Activated CD4-positive, alpha-beta T cell treated with anti-CD3 and anti-CD28 coated beads, Interleukin-2, Interleukin-4, amounts not matched to agents 100 ng/mL and 50 ng/mL, durations not matched to agents 16 hours and 8 hours (primary cell): ENCODE measurements at regions not wholly inside any gene's neighbourhood (a gene's known extent, or its start where the extent isn't known, plus 50 kb on each side); places are given as distances from the start of the nearest gene placed in this dataset.

ENCODE experiments used
- DNase-seq: peaks from one replicate; pipeline ENCODE4 v3.0.0-alpha.2; 2020; ENCODE audit warnings: low spot score

DNA sequence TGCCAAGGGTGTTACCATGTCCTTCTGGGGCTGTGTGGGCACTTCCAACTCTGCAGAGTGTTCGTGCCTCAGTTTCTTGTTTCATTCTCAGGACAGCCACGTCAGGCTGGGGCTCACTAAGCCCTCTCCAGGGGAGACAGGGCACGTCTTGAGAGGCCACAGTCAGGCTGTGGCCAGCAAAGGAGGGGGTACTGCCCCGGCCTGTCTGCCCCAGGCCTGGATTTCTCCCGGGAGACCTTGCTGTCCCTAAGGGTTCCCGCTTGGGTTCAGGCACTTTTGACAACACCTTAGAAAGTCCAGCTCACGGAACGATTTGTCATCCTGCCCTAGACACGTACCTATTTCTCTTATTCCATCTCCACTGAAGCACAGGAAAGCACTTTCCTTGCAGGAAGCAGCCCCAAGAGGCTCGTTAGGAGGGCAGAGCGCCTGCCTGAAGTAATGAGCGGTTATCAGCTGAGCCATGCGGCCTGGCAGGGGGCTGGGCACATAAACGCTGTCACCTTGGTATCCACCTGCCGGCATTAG, 290.4 kb upstream of the RTL1 start:
- DNase-seq, result no peak

DNA sequence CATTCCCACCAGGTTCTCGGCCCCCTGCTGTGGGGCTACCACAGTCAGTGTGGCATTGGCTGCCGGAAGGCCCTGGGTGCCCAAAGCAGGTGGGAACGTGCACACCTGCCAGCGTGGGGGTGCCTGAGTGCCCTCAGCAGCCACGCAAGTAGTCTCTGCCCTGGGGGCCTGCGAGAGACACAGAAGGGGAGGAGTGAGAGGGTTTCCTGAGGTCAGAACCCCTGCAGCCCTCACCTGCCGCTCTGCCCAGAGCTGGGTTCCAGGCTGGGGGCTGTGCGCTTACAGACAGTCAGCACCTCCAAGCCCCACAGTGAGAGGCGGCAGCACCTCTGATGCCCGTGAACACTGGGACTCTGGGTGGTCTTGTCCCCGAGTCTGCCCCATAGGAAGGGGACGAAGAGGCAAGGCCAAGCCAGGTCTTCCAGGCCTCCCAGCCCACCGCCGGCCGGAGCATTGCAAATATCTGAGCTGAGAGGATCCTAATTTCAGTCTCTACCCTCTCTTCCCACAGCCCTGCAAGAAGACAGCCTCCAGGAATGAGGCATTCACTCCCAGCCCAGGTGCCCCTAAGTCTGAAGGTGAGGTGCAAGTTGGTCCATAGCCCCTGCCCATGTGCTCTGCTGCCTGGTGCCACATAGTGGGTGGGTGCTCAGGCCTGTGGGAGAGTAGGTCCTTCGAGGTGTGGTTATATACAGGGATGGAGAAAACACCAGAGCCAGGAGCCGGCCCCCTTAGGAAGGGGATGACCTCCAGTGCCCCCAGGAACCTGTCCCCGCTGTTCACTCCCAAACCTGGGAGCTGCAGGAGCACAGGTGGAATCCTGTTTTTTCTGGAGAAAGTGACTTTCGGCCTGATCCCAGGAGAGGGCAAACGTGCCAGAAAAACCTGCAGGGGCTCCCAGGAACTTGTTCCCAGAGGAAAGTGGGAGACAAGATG, 291.1 kb upstream of the RTL1 start:
- no peak for DNase-seq

- DNase-seq, result no peak
Observed at GRCh38 chr14:101195309-101195901, 291.9 kb upstream of the RTL1 start.

DNA sequence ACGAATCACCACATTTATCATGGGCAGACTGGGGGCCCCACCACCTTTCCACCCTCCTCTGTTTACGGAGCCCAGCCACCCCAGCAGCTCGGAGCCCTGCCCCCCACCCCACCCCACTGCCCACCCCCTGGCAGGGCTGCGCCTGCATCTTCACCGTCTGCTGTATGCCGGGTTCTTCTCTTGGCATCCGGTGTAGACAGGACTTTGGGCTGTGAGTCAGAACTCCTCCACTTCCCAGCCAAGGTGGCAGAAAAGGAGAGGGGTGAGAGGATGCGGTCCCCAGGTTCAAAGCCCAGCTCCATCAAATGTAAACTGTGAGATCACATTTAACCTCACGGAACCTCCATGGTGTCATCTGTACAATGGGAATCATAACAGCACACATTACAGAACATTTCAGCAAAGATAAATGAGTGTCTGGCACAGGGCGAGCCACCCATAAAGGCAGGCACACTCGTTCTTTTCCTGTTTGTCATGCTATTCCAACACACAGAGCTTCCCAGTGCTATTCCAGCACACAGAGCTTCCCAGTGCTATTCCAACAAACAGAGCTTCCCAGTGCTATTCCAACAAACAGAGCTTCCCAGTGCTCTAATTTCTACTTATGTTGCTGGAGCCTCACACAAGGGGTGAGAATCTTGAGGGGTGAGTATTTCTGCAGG, 292.7 kb upstream of the RTL1 start:
- no peak for DNase-seq

DNA sequence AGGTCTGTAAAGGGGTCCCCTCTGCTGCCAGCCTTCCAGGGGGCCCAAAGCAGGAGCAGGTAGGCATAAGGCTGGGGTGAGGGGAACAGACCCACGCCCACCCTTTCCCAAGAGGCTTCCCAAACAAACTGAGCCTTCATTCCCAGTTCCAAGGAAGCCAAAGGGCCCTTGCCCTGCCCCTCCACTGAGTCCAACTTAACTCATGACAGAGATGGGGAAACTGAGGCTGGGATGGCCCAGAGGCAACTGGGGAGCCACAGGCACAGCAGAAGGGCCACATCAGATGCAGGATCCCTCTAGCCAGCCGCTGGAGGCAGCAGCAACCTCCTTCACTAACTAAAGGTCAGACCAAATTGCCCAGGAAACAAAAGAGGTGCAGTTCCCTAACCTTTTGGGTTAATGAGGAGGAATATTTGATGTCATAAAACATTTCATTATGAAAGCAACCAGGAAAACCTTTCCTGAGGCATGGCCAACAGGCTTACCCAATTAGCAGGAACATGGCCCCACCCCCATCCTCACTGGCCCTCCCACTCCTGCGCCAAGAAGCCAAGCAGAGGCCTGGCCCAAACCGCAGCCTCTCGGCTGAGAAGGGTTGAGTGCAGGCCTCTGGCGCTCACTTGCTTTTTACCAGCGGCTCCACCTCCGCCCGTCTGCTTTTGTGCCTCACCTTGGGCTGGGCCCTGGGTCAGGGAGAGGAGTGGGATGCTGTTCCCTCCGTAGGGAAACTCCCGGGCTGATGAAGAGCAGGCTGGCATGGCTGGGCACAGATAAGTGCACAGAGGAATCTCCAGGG, 293.5 kb upstream of the RTL1 start:
- no peak for DNase-seq

- no peak for DNase-seq
Observed at GRCh38 chr14:101197595-101198397, 294.3 kb upstream of the RTL1 start.

DNA sequence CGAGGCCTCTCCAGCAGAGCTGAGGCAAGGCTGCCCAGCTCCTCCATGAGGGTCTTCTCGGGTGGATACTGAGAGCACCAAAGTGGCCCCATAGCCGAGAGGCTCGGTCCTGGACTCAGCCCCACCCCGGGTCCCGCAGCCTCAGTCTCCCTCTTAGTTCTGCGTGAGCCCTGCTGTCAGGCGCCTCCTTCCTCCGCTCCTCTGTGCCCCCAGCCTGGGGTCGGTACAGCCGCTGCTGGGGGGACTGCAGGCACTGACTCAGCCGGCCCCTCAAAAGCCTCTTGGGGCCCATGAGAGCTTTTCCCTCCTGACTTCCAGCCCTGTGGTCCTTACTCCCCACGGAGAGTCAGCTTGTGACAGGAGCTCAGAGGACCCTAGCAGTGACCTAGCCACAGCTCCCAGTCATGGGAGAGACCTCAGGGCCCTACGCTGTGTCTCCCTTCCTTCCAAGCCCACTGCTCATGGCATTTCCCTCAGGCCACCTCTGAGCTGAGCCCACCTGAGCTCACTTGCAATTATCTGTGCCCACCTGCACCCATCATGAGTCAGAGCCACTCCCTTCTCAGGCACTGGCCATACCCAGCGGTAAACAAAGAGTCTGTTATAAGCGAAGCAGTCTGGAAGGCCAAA, 295.0 kb upstream of the RTL1 start:
- no peak for DNase-seq

GRCh38 chr14:101199028-101199770, 295.7 kb upstream of the RTL1 start:
- DNase-seq, result no peak

DNA sequence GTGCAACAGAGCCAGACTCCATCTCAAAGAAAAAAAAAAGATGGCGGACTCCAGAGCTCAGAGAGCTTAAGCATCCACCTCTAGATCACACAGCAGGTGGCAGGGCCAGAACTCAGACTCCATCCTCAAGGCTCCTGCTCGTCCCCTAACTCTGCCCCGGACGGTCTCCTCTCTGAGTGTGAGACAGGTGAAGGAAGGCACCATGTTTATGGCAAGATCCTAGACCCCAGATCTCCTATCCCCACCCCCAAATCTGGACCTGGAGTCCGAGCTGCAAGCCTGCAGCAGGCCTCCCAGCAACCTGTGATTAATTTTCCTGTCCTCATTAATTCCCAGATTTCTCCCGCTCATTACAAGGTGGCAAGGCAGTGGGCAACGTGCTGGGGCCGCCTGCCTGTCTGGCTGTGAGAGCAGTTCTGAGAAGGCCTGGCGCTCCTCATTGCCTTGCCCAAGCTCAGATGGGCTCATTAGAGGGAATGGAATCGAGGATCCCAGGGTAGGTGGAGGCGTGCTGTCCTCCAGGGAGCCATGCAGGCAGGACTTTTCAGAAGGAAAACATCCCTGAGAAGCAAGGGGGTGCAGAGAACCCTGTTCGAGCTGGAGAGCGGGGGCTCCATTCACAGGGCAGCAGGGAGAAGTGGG, 296.6 kb upstream of the RTL1 start:
- no peak for DNase-seq

DNA sequence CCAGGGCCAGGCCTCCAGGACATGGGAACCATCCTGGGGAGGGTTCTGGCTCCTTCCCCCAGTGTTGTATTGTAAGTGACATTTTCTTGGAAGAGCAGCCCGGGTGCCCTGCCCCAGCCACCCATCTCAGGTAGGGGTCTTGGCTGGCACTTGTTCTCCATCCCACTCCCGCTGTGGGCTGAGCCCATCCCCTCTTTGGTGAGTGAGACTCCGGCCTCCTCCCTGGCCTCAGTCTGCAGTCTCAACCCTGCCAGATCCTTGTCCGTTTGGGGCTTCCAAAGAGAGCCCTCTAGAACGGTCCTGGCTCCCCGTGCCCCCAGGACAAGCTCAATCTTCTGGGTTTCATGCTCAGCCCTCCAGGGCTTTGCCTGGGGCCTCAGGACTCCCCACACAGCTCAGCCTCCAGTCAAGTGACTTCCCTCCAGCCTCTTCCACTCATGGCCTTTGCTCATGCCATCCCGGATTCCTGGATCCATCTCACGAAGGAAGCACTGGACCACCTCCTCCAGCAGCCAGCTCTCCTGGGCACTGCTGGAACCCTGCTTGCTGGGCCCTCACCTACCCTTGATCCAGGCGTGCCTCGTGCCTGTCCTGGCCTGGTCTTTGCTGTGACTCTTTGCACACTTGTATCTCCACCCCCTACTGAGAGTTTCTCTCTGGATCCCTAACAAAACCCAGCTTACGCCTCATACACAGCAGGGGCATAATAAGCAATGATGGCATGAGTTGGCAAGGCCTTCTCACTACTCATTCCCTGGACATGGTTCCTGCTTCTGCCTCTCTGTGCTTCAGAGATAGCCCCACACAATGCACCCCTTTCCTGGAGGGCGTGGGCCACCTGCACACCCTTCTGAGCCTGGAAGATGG, 297.4 kb upstream of the RTL1 start:
- DNase-seq, result no peak

DNA sequence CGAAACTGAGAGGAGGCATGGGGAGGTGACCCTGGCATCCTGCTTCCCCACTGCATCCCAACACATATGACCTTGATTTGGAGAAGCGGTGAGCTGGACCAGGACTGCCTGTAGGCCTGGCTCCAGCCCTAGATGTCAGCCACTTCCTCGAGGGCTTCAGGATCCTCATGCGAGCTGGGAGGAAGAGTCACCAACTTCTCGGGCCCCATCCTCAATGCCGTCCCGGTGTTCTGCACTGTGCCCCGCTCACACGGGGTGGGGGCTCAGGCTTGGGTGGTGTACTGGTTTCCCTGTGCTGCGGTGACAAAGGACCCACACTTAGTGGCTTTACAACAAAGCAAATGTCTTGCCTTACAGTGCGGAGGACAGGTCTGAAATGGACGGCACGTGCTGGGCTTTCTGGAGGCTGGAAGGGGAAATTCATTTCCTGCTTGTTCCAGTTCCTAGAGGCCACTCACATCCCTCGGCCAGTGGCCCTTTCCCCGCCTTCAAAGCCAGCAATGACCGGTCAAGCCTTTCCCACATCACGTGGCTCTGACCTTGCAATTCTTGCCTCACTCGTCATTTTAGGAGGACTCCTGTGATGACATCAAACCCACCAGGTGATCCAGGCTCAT, 298.1 kb upstream of the RTL1 start:
- DNase-seq, result no peak

GRCh38 chr14:101202627-101203404, 299.3 kb upstream of the RTL1 start:
- no peak for DNase-seq

GRCh38 chr14:101206556-101206955, 303.0 kb upstream of the RTL1 start:
- no peak for DNase-seq

DNA sequence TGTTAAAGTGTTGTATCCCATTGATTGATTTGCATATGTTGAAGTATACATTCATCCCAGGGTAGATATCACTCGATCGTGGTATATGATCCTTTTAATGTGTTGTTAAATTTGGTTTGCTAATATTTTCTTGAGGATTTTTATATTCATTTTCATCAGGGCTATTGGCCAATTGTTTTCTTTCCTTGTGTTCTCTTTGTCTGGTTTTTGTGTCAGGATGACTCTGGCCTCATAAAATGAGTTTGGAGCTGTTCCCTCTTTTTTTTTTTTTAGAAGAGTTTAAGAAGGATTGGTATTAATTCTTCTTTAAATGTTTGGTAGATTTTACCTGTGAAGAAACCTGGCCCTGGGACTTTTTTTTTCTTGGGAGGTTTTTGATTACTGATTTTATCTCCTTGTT, 303.5 kb upstream of the RTL1 start:
- no peak for DNase-seq

DNA sequence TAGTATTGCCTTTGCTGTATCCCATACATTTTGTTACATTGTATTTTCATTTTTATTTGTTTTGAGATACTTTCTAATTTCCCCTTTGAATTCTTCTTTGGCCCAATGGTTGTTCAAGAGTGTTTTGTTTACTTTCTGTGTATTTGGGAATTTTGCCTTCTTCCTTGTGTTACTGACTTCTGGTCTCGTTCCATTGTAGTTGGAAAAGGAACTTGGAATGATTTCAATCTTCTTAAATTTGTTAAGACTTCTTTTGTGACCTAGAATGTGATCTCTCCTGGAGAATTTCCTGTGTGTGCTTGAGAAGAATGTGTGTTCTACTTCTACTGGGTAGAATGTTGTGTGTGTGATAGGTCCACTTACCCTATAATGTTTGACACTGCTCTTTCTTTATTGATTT, 304.4 kb upstream of the RTL1 start:
- no peak for DNase-seq

DNA sequence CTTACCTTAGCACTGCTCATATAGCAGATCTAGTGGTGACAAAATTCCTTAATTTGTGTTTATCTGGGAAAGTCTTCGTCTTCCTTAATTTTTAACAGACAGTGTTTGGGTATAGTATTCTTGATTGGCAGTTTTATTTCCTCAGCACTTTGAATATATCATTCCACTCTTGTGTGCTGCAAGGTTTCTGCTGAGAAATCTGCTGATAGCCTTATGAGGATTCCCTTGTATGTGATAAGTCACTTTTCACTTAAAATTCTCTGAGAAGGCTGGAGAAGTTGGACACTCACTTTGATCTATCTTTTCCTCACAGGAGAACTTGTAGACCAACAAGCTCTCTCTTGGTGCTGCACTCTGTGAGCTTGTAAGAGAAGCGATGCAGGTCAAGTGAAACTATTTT, 306.1 kb upstream of the RTL1 start:
- DNase-seq, result no peak

DNA sequence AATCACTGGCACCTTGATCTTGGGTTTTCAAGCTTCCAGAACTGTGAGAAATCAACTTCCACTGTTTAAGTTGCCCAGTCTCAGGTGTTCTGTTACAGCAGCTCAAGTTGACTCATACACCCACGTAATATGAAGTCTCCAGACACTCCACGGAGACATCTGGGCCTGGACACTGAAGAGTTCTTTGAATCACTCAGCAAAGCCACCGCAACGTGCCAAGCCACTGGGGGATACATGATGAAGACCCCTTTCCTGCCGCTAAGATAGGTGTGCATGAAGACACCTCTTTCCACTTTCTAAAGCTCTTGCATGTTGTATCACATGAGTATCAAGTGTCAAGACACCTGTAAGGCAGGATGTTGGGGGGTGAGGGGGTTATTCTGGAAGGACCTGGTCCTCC, 311.7 kb upstream of the RTL1 start:
- DNase-seq, result no peak
